ENCODE measurements at regions not wholly inside any gene's neighbourhood (a gene's known extent, or its start where the extent isn't known, plus 50 kb on each side); places are given as distances from the start of the nearest gene placed in this dataset.

GRCh38 chr7:22900101-22900500 is 77.5 kb upstream of the TOMM7 start:
- Histone ChIP-seq H3K27me3 (ENCODE audit: low read depth) (no peaks in the 10 kb centered on the region), H3K36me3 (no peaks in the 10 kb centered on the region), H3K27ac (replicated peaks) (no peak overlapping the region), H3K4me3 (no peak overlapping the region), H3K4me1 (no peaks in the 10 kb centered on the region), H3K9me3 (replicated peaks) (peaks cover 15% of the 10 kb centered on the region)
- no peak for DNase-seq
- TF ChIP-seq CTCF (IDR thresholded peaks at IDR 0.05; ENCODE audit: borderline replicate concordance): no peak
- intact Hi-C loops (cut with micrococcal nuclease): no loop called here

GRCh38 chr7:22896917-22897316 is 74.3 kb upstream of the TOMM7 start:
- Histone ChIP-seq H3K9me3 (replicated peaks) (no peaks in the 10 kb centered on the region), H3K4me3 (no peak overlapping the region), H3K27me3 (ENCODE audit: low read depth) (no peaks in the 10 kb centered on the region), H3K4me1 (no peaks in the 10 kb centered on the region), H3K27ac (replicated peaks) (no peak overlapping the region), H3K36me3 (no peaks in the 10 kb centered on the region)
- intact Hi-C loops (cut with micrococcal nuclease): no loop called here
- TF ChIP-seq CTCF (IDR thresholded peaks at IDR 0.05; ENCODE audit: borderline replicate concordance): no peak
- no peak for DNase-seq

- Histone ChIP-seq H3K4me3 (no peak overlapping the region), H3K27me3 (ENCODE audit: low read depth) (no peaks in the 10 kb centered on the region), H3K36me3 (no peaks in the 10 kb centered on the region), H3K9me3 (replicated peaks) (no peaks in the 10 kb centered on the region), H3K27ac (replicated peaks) (no peak overlapping the region), H3K4me1 (no peaks in the 10 kb centered on the region)
- no peak for DNase-seq
- TF ChIP-seq CTCF (IDR thresholded peaks at IDR 0.05; ENCODE audit: borderline replicate concordance): no peak
- intact Hi-C loops (cut with micrococcal nuclease): no loop called here
Measured at GRCh38 chr7:22895828-22896165, 73.1 kb upstream of the TOMM7 start.

- H3K27me3 ChIP-seq (ENCODE audit: low read depth): no peaks in the 10 kb centered on the region
- H3K36me3 ChIP-seq: no peaks in the 10 kb centered on the region
- H3K4me1 ChIP-seq: no peaks in the 10 kb centered on the region
- no peaks in the 10 kb centered on the region for H3K9me3 ChIP-seq (replicated peaks)
- intact Hi-C loops (cut with micrococcal nuclease): no loop called here
- no peak overlapping the region for H3K4me3 ChIP-seq
- no peak for DNase-seq
- no peak overlapping the region for H3K27ac ChIP-seq (replicated peaks)
- no peak for TF ChIP-seq CTCF (IDR thresholded peaks at IDR 0.05; ENCODE audit: borderline replicate concordance)
Measured at GRCh38 chr7:22895140-22895827, 72.6 kb upstream of the TOMM7 start.

DNA sequence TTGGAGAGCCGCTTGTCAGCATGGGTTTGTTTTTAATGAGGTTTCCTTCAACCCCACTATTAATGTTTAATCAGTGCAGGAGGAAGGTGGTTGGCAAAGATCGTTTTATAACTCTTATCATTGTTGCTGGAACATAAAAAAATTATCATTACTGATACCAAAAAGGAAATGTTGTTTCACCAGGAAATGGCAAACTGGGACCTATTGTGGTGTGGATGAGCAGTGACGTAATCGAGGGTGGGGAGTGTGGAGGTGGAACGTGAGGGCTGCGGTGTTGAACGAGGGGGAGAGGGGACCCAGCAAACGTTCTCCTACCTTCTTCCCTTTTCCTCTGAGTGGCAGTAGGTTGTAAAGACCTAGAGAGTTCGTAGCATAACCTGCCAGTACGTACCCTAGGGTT is 71.9 kb upstream of the TOMM7 start:
- no peak for TF ChIP-seq CTCF (IDR thresholded peaks at IDR 0.05; ENCODE audit: borderline replicate concordance)
- intact Hi-C loops (cut with micrococcal nuclease): no loop called here
- no peak overlapping the region for H3K4me3 ChIP-seq
- no peak for DNase-seq
- H3K27me3 ChIP-seq (ENCODE audit: low read depth): no peaks in the 10 kb centered on the region
- H3K9me3 ChIP-seq (replicated peaks): no peaks in the 10 kb centered on the region
- H3K4me1 ChIP-seq: no peaks in the 10 kb centered on the region
- H3K36me3 ChIP-seq: no peaks in the 10 kb centered on the region
- no peak overlapping the region for H3K27ac ChIP-seq (replicated peaks)
